GM13976 (cell line): ENCODE measurements at regions not wholly inside any gene's neighbourhood (a gene's known extent, or its start where the extent isn't known, plus 50 kb on each side); places are given as distances from the start of the nearest gene placed in this dataset.
"Not testable (repeated sequence)": the region's sequence is repeated elsewhere in the genome, so short reads cannot be mapped to it uniquely, and the experiment has no call there.

Experiments
- DNase-seq: peaks from one replicate; pipeline ENCODE4 v3.0.0; 2012; ENCODE audit warnings: low spot score
- CTCF ChIP-seq: IDR thresholded peaks from 2 replicates; pipeline ENCODE4 v1.5.1; 2012; ENCODE audit warnings: borderline replicate concordance, mild to moderate bottlenecking; ENCODE audit not compliant: insufficient read depth; ENCODE audit errors: extremely low read depth, missing control alignments, control extremely low read depth
- in situ Hi-C: fragments of 300-500 bp; cut with MboI; formaldehyde crosslinking; loops from one replicate; pipeline ENCODE4 v1.12.0; 2022; ENCODE audit warnings: low sequenced_read_pairs, mixed read lengths, inconsistent platforms; ENCODE audit not compliant: unreplicated experiment

GRCh38 chr5:115456056-115456455 is 88.5 kb downstream of the FEM1C start:
- TF ChIP-seq CTCF: no peak
- in situ Hi-C loops: no loop called here
- DNase-seq: no peak

GRCh38 chr5:115455301-115455707 is 89.3 kb downstream of the FEM1C start:
- in situ Hi-C loops: no loop called here
- no peak for DNase-seq
- TF ChIP-seq CTCF: no peak

- no peak for DNase-seq
- in situ Hi-C loops: no loop called here
- TF ChIP-seq CTCF: no peak
These were observed 91.0 kb downstream of the FEM1C start for GRCh38 chr5:115453391-115454095.

GRCh38 chr5:115452536-115453235 is 91.9 kb downstream of the FEM1C start:
- TF ChIP-seq CTCF: no peak
- in situ Hi-C loops: no loop called here
- no peak for DNase-seq

- no peak for TF ChIP-seq CTCF
- in situ Hi-C loops: no loop called here
- no peak for DNase-seq
These were observed 92.5 kb downstream of the FEM1C start for GRCh38 chr5:115452083-115452482.

- TF ChIP-seq CTCF: no peak
- in situ Hi-C loops: no loop called here
- peak; percentile 41 for DNase-seq
These were observed 93.8 kb downstream of the FEM1C start for GRCh38 chr5:115450741-115451140.

- in situ Hi-C loops, DNase-seq: not testable (repeated sequence)
These were observed 95.9 kb downstream of the FEM1C start for GRCh38 chr5:115448630-115449029.
